Upper lobe of right lung (tissue), 1 donor: ENCODE measurements at regions not wholly inside any gene's neighbourhood (a gene's known extent, or its start where the extent isn't known, plus 50 kb on each side); places are given as distances from the start of the nearest gene placed in this dataset.

Experiments
- ATAC-seq: fragments of 200-7000 bp; cut with Tn5 transposase; one replicate; pipeline ENCODE4 v1.9.1; 2020; ENCODE audit warnings: mild to moderate bottlenecking, moderate library complexity
- DNase-seq: peaks from one replicate; pipeline ENCODE4 v3.0.0-alpha.2; 2020
- H3K27ac ChIP-seq: fragments of 200-600 bp; one replicate; pipeline ENCODE4 v1.8.0; 2022
- H3K27me3 ChIP-seq: fragments of 200-600 bp; one replicate; pipeline ENCODE4 v1.8.0; 2022; ENCODE audit warnings: mild to moderate bottlenecking
- H3K36me3 ChIP-seq: fragments of 200-600 bp; one replicate; pipeline ENCODE4 v1.8.0; 2022
- H3K4me1 ChIP-seq: fragments of 200-600 bp; one replicate; pipeline ENCODE4 v1.8.0; 2022
- H3K4me3 ChIP-seq: fragments of 200-600 bp; one replicate; pipeline ENCODE4 v1.8.0; 2022; ENCODE audit warnings: mild to moderate bottlenecking
- H3K9me3 ChIP-seq: fragments of 200-600 bp; one replicate; pipeline ENCODE4 v1.8.0; 2022
- intact Hi-C: fragments of 100-400 bp; cut with DNase I; formaldehyde crosslinking; loops from one replicate; pipeline ENCODE4 v1.11.0; 2022
- TF ChIP-seq, protein P1 (sequence below): fragments of 200-600 bp; IDR thresholded peaks from one replicate; pipeline ENCODE4 v1.8.0; 2022; ENCODE audit warnings: antibody characterized with exemption
- donor health status: DM: no; HTN: yes; CAD: no; lungs with severe emphysema.

DNA sequence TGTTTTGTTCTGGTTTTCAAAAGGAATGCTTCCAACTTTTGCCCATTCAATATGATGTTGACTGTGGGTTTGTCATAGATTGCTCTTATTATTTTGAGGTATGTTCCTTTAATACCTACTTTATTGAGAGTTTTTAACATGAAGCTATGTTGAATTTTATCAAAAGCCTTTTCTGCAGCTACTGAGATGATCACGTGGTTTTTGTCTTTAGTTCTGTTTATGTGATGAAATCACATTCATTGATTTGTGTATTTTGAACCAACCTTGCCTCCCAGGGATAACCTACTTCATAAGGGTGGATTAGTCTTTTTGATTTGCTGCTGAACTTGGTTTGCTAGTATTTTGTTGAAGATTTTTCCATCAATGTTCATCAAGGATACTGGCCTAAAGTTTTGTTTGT lies 92.7 kb upstream of the TCF21 start:
- H3K27ac ChIP-seq = no peak overlapping the region
- no peaks in the 10 kb centered on the region for H3K27me3 ChIP-seq
- H3K4me1 ChIP-seq = no peaks in the 10 kb centered on the region
- ATAC-seq (no peak), DNase-seq (no peak)
- no peaks in the 10 kb centered on the region for H3K36me3 ChIP-seq
- H3K4me3 ChIP-seq = no peak overlapping the region
- intact Hi-C loops = no loop called here
- TF ChIP-seq, protein P1, sequence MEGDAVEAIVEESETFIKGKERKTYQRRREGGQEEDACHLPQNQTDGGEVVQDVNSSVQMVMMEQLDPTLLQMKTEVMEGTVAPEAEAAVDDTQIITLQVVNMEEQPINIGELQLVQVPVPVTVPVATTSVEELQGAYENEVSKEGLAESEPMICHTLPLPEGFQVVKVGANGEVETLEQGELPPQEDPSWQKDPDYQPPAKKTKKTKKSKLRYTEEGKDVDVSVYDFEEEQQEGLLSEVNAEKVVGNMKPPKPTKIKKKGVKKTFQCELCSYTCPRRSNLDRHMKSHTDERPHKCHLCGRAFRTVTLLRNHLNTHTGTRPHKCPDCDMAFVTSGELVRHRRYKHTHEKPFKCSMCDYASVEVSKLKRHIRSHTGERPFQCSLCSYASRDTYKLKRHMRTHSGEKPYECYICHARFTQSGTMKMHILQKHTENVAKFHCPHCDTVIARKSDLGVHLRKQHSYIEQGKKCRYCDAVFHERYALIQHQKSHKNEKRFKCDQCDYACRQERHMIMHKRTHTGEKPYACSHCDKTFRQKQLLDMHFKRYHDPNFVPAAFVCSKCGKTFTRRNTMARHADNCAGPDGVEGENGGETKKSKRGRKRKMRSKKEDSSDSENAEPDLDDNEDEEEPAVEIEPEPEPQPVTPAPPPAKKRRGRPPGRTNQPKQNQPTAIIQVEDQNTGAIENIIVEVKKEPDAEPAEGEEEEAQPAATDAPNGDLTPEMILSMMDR = no peak
- H3K9me3 ChIP-seq = peaks cover 6% of the 10 kb centered on the region

DNA sequence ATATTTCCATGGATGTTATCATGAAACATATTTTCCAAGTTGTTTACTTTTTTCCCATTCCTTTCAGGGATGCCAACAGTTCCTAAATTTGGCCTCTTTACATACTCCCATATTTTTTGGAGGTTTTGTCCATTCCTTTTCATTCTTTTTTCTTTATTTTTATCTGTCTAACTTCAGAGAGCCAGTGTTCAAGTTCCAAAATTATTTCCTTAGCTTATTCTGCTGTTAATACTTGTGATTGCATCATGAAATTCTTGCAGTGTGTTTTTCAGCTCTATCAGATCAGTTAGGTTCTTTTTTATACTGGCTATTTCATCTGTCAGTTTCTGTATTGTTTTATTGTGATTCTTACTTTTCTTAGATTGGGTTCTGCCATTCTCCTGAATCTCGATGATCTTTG lies 89.9 kb upstream of the TCF21 start:
- no peaks in the 10 kb centered on the region for H3K4me1 ChIP-seq
- H3K36me3 ChIP-seq = no peaks in the 10 kb centered on the region
- no peaks in the 10 kb centered on the region for H3K27me3 ChIP-seq
- peaks cover 6% of the 10 kb centered on the region for H3K9me3 ChIP-seq
- H3K4me3 ChIP-seq = no peak overlapping the region
- intact Hi-C loops = no loop called here
- DNase-seq = no peak
- TF ChIP-seq, protein P1 = no peak
- no peak for ATAC-seq
- H3K27ac ChIP-seq = no peak overlapping the region

DNA sequence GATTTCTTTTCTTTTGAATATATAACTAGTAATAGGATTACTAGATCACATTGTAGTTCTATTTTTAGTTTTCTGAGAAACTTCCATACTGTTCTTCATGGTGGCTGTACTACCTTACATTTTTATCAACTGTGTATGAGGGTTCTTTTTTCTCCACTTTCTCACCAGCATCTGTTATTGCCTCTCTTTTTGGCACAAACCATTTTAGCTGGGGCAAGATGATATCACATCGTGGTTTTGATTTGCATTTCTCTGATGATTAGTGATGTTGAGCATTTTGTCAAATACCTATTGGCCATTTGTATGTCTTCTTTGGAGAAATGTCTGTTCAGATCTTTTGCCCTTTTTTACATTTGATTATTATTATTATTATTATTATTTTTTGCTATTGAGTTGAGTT lies 86.1 kb upstream of the TCF21 start:
- no peak overlapping the region for H3K27ac ChIP-seq
- H3K4me1 ChIP-seq = no peaks in the 10 kb centered on the region
- no peaks in the 10 kb centered on the region for H3K27me3 ChIP-seq
- no peak for DNase-seq
- H3K9me3 ChIP-seq = peaks cover 6% of the 10 kb centered on the region
- no peak for ATAC-seq
- TF ChIP-seq, protein P1 = no peak
- H3K36me3 ChIP-seq = no peaks in the 10 kb centered on the region
- intact Hi-C loops = no loop called here
- H3K4me3 ChIP-seq = no peak overlapping the region

DNA sequence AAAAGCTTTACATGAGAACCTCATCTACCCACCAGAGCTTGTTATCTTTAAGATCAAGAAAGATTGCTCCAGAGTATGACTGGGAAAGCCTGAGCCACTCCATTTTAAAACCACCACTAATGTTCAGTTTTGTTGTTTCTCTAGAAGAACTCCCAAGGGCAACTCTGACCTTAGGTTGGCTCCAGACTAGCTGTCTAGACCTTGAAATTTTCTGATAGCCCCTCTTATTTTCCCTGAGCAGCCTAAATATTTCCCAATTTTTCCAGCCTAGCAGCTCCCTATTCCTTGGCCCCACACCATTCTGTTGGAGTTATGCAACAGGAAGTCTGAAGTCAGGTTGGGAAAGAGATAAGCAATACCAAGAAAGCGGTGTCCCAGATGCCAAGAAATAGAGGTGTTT lies 84.6 kb upstream of the TCF21 start:
- no peaks in the 10 kb centered on the region for H3K4me1 ChIP-seq
- H3K9me3 ChIP-seq = no peaks in the 10 kb centered on the region
- peak; percentile 41 for ATAC-seq
- intact Hi-C loops = no loop called here
- no peaks in the 10 kb centered on the region for H3K27me3 ChIP-seq
- H3K36me3 ChIP-seq = no peaks in the 10 kb centered on the region
- no peak for DNase-seq
- no peak overlapping the region for H3K4me3 ChIP-seq
- H3K27ac ChIP-seq = no peak overlapping the region
- TF ChIP-seq, protein P1 = no peak

DNA sequence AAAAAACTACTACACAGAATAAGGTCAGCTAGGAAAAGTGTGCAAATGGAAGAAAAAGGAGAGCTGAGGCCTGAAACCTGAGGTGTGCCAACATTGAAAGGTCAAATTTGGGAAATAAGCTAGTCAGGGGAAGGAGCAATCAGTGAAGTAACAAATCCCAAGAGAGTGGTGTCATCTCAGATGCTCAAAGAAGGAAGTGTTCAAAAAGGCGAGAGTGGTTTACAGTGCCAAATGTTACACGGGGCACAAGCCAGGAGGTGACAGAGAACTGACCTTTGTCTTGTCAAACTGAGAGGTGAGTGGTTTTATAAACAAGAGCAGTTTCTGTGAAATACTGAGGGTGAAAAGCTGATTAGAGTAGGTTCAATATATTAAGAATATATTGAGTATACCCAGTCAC lies 83.0 kb upstream of the TCF21 start:
- no peaks in the 10 kb centered on the region for H3K9me3 ChIP-seq
- no peak overlapping the region for H3K4me3 ChIP-seq
- H3K27me3 ChIP-seq = no peaks in the 10 kb centered on the region
- H3K4me1 ChIP-seq = no peaks in the 10 kb centered on the region
- no peak for ATAC-seq
- no peaks in the 10 kb centered on the region for H3K36me3 ChIP-seq
- no peak overlapping the region for H3K27ac ChIP-seq
- DNase-seq = no peak
- intact Hi-C loops = no loop called here
- TF ChIP-seq, protein P1 = no peak

DNA sequence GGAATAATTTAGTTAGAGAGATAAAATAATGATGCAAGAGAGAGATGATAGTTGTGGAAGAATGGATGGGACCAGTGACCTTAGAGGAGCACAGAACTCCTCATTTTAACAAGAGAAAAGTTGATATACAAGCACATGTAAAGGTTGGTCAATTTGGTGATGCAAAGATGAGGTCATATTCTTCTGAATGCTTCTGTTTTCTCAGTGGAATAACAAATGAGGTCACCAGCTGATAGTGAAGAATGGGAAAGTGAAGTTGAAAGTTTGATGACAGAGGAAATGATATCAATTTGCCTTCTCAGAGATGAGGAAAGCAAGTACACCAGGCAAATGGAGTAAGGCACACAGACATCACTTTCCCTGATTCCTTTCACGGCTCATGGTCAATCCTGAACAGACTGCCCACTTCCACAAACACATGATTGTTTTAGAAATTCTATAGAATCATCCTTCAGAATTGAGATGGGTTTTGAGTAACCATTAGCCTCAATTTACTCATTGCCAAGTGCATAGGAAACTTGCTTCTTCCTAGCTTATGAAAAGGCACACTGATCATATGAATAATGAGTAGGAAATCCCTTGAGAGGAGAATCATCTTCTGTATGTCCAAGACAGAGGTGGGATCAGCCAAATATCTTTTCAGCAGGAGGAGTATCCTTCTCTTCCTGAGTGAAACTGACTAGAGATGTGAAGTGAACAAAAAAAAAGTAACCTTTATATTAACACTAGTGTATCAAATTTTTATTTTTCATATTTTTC lies 82.4 kb upstream of the TCF21 start:
- intact Hi-C loops = no loop called here
- no peak for DNase-seq
- no peak overlapping the region for H3K27ac ChIP-seq

More for the DNA sequence above, 82.4 kb upstream of the TCF21 start:
- Histone ChIP-seq H3K4me1 (no peaks in the 10 kb centered on the region), H3K4me3 (no peak overlapping the region), H3K36me3 (no peaks in the 10 kb centered on the region), H3K27me3 (no peaks in the 10 kb centered on the region), H3K9me3 (no peaks in the 10 kb centered on the region)
- no peak for ATAC-seq
- TF ChIP-seq, protein P1 = no peak
